ENCODE measurements at regions not wholly inside any gene's neighbourhood (a gene's known extent, or its start where the extent isn't known, plus 50 kb on each side); places are given as distances from the start of the nearest gene placed in this dataset.

GRCh38 chr14:26702721-26703230 is 104.9 kb upstream of the NOVA1 start:
- Histone ChIP-seq H3K36me3 (ENCODE audit: low read depth) (no peaks in the 10 kb centered on the region), H3K4me1 (ENCODE audit: low read depth) (no peaks in the 10 kb centered on the region), H3K4me3 (no peak overlapping the region), H3K9me3 (no peaks in the 10 kb centered on the region)
- no peak for ATAC-seq
- no peak for TF ChIP-seq CTCF (IDR thresholded peaks at IDR 0.05)
- intact Hi-C loops (cut with DNase I, micrococcal nuclease) = no loop called here
- no peak for DNase-seq

- no peaks in the 10 kb centered on the region for H3K4me1 ChIP-seq (ENCODE audit: low read depth)
- intact Hi-C loops (cut with DNase I, micrococcal nuclease) = no loop called here
- TF ChIP-seq CTCF (IDR thresholded peaks at IDR 0.05) = no peak
These were observed 106.0 kb upstream of the NOVA1 start for GRCh38 chr14:26703686-26704366.

GRCh38 chr14:26707234-26707633 is 109.4 kb upstream of the NOVA1 start:
- no peak overlapping the region for H3K4me3 ChIP-seq
- TF ChIP-seq CTCF (IDR thresholded peaks at IDR 0.05) = no peak
- DNase-seq = no peak
- intact Hi-C loops (cut with DNase I, micrococcal nuclease) = no loop called here
- H3K4me1 ChIP-seq (ENCODE audit: low read depth) = no peaks in the 10 kb centered on the region
- H3K36me3 ChIP-seq (ENCODE audit: low read depth) = no peaks in the 10 kb centered on the region
- ATAC-seq = no peak
- H3K9me3 ChIP-seq = no peaks in the 10 kb centered on the region

More at GRCh38 chr14:26703686-26704366, 106.0 kb upstream of the NOVA1 start:
- no peak for DNase-seq
- Histone ChIP-seq H3K36me3 (ENCODE audit: low read depth) (no peaks in the 10 kb centered on the region), H3K4me3 (no peak overlapping the region), H3K9me3 (no peaks in the 10 kb centered on the region)
- ATAC-seq = no peak

GRCh38 chr14:26709019-26709418 is 111.2 kb upstream of the NOVA1 start:
- no peaks in the 10 kb centered on the region for H3K36me3 ChIP-seq (ENCODE audit: low read depth)
- H3K4me3 ChIP-seq = no peak overlapping the region
- H3K9me3 ChIP-seq = no peaks in the 10 kb centered on the region
- H3K4me1 ChIP-seq (ENCODE audit: low read depth) = no peaks in the 10 kb centered on the region
- intact Hi-C loops (cut with DNase I, micrococcal nuclease) = no loop called here
- ATAC-seq (no peak), DNase-seq (no peak)
- no peak for TF ChIP-seq CTCF (IDR thresholded peaks at IDR 0.05)

GRCh38 chr14:26719514-26719913 is 121.7 kb upstream of the NOVA1 start:
- no peaks in the 10 kb centered on the region for H3K9me3 ChIP-seq
- no peaks in the 10 kb centered on the region for H3K36me3 ChIP-seq (ENCODE audit: low read depth)
- intact Hi-C loops (cut with DNase I, micrococcal nuclease) = no loop called here
- ATAC-seq (no peak), DNase-seq (no peak)
- no peaks in the 10 kb centered on the region for H3K4me1 ChIP-seq (ENCODE audit: low read depth)
- TF ChIP-seq CTCF (IDR thresholded peaks at IDR 0.05) = no peak
- H3K4me3 ChIP-seq = no peak overlapping the region
